Muscle of leg (tissue), 3 donors: ENCODE measurements at regions not wholly inside any gene's neighbourhood (a gene's known extent, or its start where the extent isn't known, plus 50 kb on each side); places are given as distances from the start of the nearest gene placed in this dataset.

Experiments used
- DNase-seq: peaks from one replicate; pipeline ENCODE4 v3.0.0; 2013
- H3K27ac ChIP-seq: one replicate; pipeline ENCODE4 v1.5.1; 2013; ENCODE audit warnings: mild to moderate bottlenecking, low read length, control low read depth
- H3K27me3 ChIP-seq: one replicate; pipeline ENCODE4 v1.6.1; 2013; ENCODE audit warnings: low read length; ENCODE audit not compliant: control insufficient read depth, insufficient read depth
- H3K36me3 ChIP-seq: one replicate; pipeline ENCODE4 v1.6.1; 2013; ENCODE audit warnings: low read length; ENCODE audit not compliant: control insufficient read depth, insufficient read depth
- H3K4me1 ChIP-seq: one replicate; pipeline ENCODE4 v1.6.1; 2013; ENCODE audit warnings: low read length; ENCODE audit not compliant: control insufficient read depth, insufficient read depth
- H3K4me3 ChIP-seq: one replicate; pipeline ENCODE4 v1.5.1; 2013; ENCODE audit warnings: low read length, control low read depth
- H3K9me3 ChIP-seq: replicated peaks from 2 replicates; pipeline ENCODE4 v1.6.1; 2013; ENCODE audit warnings: low read depth, low read length; ENCODE audit not compliant: control insufficient read depth
- WGBS: methylation state at CpG from one replicate; pipeline ENCODE4 v1.1.5; 2013; ENCODE audit warnings: missing lambda C conversion rate; ENCODE audit not compliant: insufficient coverage; 5-methylcytosine and 5-hydroxymethylcytosine counted together

DNA sequence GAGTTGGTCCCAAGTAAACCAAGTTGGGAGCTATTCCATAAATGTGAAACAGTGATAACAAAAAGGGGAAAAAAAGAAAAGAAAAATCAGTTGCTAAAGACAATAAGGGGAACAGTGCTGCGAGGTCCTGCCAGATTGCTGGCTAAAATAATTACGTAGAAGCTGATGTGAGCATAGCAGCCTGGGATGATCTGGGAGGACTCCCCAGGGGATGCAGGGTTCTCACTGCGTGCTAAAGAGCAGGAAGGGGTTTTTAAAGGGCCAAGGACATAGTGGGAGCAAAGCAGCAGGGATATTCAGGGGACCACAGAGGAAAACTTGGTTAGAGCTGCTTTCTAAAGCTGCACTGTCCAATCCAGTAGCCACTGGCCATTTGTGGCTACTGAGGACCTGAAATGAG lies 133.0 kb upstream of the UMPS start:
- Histone ChIP-seq H3K9me3 (no peaks in the 10 kb centered on the region), H3K36me3 (no peaks in the 10 kb centered on the region), H3K27me3 (no peaks in the 10 kb centered on the region), H3K4me3 (no peak overlapping the region), H3K27ac (no peak overlapping the region), H3K4me1 (peaks cover 9% of the 10 kb centered on the region)
- 25% methylated on average over 3 of the region's 3 CpGs for WGBS
- DNase-seq: peak; percentile 46

DNA sequence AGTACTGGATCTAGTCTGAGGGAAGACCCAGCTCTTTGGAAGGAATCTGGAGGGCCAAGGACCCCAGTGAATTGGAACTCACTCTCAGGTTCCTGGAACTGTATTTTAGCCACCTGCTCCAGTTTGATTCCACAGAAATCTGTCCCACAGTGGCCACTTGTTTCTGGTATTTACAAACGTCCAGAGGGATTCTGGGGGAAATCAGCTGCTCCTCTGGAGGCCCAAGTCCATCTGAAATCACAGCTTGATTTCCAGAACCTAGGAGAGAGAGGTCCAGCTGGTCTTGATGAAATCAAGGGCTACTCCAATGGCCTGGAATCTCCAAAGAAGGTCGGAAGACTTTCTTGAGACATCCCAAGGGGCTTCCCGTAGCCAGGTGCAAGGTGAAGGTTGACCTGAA lies 132.3 kb upstream of the UMPS start:
- DNase-seq: no peak
- Histone ChIP-seq H3K9me3 (no peaks in the 10 kb centered on the region), H3K36me3 (no peaks in the 10 kb centered on the region), H3K4me3 (no peak overlapping the region), H3K27me3 (no peaks in the 10 kb centered on the region), H3K4me1 (peaks cover 9% of the 10 kb centered on the region), H3K27ac (no peak overlapping the region)
- 73% methylated on average over 3 of the region's 3 CpGs for WGBS

DNA sequence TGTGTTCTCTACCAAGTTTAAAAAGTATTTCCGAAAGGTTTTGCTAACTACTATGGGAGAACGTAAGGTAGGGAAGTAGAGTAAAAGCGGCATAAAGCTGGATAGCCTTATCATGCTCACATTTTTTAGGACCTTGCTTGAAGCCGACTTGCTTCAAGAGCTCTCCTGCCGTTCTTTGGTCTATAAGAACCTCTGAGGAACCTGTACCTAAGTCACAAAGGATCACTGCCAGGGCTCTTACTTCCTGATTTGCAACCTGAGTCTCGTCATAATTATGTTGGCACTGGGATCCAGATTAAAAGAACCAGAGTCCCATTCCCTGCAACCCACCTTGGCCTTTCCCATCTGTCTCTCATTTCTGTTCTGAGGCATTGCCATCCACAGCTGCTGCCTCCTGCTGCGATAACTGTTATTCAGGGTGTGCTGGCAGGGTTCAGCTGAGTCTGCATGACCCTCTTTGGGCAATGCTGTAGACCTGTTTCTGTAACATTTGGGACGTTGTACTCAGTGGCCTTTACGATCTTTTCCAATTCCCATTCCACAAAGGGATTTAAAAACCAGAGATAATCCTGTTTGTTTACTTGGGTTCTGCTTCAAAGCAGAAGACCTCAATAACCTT lies 131.0 kb upstream of the UMPS start:
- no peaks in the 10 kb centered on the region for H3K27me3 ChIP-seq
- H3K36me3 ChIP-seq: no peaks in the 10 kb centered on the region
- peaks cover 9% of the 10 kb centered on the region for H3K4me1 ChIP-seq
- no peak for DNase-seq
- H3K9me3 ChIP-seq: no peaks in the 10 kb centered on the region
- peak overlapping the region; percentile 52 for H3K27ac ChIP-seq
- H3K4me3 ChIP-seq: no peak overlapping the region
- 60% methylated on average over 6 of the region's 9 CpGs for WGBS

DNA sequence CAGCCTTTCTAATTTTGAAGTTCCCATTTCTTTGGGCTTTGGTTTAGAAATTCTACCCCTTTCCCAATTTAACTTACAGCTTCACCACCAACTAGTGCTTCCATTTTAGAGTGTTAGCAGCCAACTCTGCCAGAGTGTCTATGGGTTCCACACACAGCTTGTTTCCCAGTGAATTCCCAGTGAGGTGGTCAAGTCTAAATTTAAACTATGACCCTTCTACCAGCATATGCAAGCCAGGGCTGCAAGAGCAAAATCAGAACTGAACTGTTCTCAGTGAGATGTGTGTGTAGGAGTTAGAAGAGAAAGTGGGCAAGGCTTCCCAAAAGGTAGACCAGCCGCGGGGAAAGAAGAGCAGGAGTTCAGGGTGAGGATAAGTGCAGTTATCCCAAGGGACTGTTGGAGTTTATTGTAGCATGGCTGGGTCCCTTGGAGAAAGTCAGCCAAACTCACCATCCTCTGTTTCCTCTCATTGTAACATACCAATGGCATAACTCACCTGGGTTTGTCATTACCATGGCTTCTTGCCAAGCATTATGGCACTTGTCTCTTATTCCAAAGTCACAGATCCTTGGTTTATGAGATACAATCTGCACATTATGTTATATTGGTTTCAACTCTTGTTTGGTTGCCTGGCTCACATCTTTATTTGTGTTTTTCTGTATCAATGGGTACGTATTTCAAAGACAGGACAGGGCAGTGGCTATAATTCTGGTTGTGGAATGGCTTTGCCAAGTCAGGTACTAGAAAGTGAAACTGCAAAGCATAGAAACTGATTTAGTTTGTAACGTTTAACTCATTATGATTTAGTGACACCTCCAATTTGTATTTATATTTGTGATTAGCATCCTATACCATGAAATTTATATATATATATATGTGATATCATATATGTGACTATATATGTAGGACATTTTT lies 130.2 kb upstream of the UMPS start:
- WGBS: no CpG with 5 or more reads among the region's 4 CpGs
- Histone ChIP-seq H3K4me1 (peaks cover 9% of the 10 kb centered on the region), H3K4me3 (no peak overlapping the region), H3K36me3 (no peaks in the 10 kb centered on the region), H3K27ac (peak overlapping the region; percentile 52), H3K27me3 (no peaks in the 10 kb centered on the region), H3K9me3 (no peaks in the 10 kb centered on the region)
- DNase-seq: peak; percentile 22

DNA sequence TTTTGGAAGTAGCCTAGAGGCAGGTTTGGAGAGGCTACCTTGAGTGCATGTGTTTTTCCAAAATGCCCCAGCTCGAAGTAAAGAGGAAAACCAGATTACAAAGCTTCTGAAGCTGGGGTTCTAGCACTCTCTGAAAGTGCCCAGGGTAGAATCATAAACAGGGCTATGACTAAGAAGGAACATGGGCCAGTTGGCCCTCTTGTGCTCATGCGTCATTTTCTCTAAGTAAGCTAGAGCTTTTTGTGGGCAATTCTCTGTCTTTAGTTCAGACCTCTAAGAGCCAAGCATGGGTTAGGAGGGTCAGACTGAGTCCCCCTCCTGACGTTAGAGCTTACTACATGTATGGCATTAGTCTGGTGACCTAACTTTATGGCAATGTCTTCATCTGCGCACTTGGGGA lies 129.5 kb upstream of the UMPS start:
- no peaks in the 10 kb centered on the region for H3K36me3 ChIP-seq
- no peak overlapping the region for H3K27ac ChIP-seq
- no peak overlapping the region for H3K4me3 ChIP-seq
- 95% methylated on average over 2 of the region's 4 CpGs for WGBS
- H3K27me3 ChIP-seq: no peaks in the 10 kb centered on the region
- H3K4me1 ChIP-seq: peaks cover 9% of the 10 kb centered on the region
- H3K9me3 ChIP-seq: no peaks in the 10 kb centered on the region
- no peak for DNase-seq

DNA sequence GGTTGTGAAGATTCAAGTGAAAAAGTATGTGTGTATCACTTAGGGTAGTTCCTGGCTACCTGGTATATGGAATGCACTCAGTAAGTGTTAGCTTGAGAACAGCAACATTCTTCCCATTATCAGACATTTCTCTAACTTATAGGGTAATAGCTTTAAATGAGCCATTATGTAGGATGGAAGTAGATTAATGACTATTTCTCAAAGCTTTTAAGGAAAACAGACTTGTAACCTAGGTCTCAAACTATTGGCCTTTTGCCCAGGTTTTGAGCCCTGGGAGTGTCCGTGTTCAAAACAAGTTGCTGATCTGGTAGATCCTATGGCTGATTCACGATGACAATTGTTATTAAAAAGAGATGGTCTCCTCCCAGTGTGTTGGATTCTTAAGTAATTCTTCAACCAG lies 129.1 kb upstream of the UMPS start:
- no CpG with 5 or more reads among the region's 2 CpGs for WGBS
- DNase-seq: no peak
- Histone ChIP-seq H3K36me3 (no peaks in the 10 kb centered on the region), H3K4me1 (peaks cover 9% of the 10 kb centered on the region), H3K4me3 (no peak overlapping the region), H3K27me3 (no peaks in the 10 kb centered on the region), H3K9me3 (no peaks in the 10 kb centered on the region), H3K27ac (no peak overlapping the region)

DNA sequence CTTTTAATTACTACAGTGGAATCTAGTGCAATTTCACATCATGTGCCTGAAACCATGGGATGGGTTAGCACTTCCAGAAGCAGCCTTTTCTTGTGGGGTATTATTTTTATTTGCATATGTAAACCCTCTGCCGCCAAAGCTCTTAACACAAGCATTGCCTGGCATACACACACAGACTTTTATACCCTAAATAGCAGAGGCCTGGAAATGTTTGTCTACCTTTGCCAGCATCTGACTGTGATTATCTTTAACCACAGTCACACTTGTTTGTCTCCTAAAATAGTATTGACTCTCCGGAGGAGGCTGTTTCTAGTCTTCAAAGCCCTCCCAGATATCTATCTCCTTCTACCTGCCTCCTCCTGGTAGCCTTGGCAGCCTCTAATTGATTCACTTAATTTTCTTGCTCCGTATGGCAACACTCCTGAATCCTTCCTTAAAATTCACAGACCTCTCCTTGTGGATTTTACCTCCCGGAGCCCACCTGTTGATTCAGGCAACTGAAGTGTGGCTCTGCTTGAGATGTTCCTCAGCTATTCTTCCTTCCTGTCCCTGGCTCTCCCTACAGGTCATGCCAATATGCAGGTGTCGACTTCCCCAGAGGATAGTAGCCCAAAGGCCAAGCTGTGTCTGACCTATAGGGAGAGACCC lies 127.1 kb upstream of the UMPS start:
- Histone ChIP-seq H3K9me3 (no peaks in the 10 kb centered on the region), H3K4me1 (peaks cover 8% of the 10 kb centered on the region), H3K27ac (no peak overlapping the region), H3K27me3 (no peaks in the 10 kb centered on the region), H3K4me3 (no peak overlapping the region), H3K36me3 (no peaks in the 10 kb centered on the region)
- WGBS: 45% methylated on average over 4 of the region's 5 CpGs
- no peak for DNase-seq

DNA sequence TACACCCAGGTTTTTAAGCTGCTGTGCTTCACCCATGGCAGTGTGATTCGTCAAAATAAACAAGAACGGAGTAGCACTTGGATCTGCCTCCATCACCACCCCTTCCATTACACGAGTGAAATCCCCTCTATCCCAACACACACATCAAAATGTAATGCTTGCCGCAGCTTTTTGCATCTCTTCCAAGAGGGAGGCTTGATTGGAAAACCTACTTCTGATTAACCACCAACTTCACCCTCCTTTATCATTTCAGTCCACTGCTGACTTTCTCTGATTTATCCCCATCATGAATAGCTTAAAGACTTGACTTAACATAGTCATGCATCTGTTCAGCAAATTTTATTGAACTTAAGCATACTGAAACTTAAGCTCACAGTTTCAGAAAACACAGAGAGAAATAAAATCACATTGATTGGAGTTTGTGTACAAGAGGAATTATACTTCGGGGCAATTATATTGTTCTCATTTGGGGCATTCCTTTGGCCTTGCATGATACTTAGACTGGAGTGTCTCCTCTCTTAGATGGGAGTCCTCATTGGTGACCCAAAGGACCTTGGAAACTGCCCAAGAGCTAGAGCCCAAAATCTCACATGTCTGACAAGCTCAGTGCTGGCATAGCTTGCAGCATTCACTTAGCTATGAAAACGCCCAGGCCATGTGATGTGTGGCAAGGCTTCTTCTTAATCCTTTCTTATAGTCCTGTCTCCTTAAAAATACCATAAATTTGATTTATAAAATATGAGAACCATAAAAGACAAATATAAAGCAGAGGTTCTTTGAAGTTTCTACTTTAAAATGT lies 124.3 kb upstream of the UMPS start:
- 40% methylated on average over 4 of the region's 6 CpGs for WGBS
- no peak for DNase-seq
- Histone ChIP-seq H3K27me3 (no peaks in the 10 kb centered on the region), H3K4me1 (no peaks in the 10 kb centered on the region), H3K27ac (no peak overlapping the region), H3K36me3 (no peaks in the 10 kb centered on the region), H3K9me3 (no peaks in the 10 kb centered on the region), H3K4me3 (no peak overlapping the region)

DNA sequence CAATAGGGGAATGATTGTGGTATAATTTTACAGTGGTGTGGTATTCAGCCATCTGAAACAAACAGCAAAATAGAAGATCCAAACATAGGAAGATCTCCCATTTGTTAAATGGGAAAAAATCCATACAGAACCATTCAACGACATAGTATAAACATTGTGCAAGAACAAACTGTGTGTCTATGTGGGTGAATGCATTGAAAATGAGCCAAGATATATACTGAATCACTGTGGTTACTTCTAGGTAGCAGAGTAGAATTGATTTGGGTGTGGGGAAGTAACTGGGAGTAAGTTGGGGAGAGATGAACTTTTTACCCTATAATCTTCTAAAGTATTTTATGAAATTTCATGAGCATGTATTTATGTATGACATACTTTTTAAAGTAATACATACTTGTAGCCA lies 123.1 kb upstream of the UMPS start:
- H3K27me3 ChIP-seq: no peaks in the 10 kb centered on the region
- no peaks in the 10 kb centered on the region for H3K9me3 ChIP-seq
- H3K36me3 ChIP-seq: no peaks in the 10 kb centered on the region
- no peak overlapping the region for H3K27ac ChIP-seq
- H3K4me3 ChIP-seq: no peak overlapping the region
- no peaks in the 10 kb centered on the region for H3K4me1 ChIP-seq
- WGBS: no CpG with 5 or more reads among the region's 1 CpG
- no peak for DNase-seq

DNA sequence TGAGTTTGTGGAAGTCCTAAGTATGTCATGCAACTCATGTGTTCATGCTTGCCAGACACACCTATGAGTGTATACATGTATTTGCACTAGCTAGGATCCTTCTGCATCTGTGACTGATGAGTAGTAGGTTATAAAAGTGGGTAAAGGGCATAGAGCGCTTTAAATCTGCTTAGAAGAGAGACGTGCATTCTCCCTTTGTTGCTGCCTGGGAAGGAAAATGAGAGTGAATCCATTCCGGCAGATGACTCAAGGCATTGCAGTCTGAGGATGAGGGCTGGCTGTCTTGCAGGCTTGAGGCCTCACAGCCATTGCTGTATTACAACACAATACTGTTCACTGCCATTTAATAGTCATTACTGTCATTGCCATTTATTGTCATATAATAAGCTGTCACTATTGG lies 120.8 kb upstream of the UMPS start:
- no peak for DNase-seq
- no peaks in the 10 kb centered on the region for H3K9me3 ChIP-seq
- H3K36me3 ChIP-seq: no peaks in the 10 kb centered on the region
- no CpG with 5 or more reads among the region's 3 CpGs for WGBS
- no peaks in the 10 kb centered on the region for H3K27me3 ChIP-seq
- H3K27ac ChIP-seq: no peak overlapping the region
- no peaks in the 10 kb centered on the region for H3K4me1 ChIP-seq
- no peak overlapping the region for H3K4me3 ChIP-seq
